ENCODE measurements at regions not wholly inside any gene's neighbourhood (a gene's known extent, or its start where the extent isn't known, plus 50 kb on each side); places are given as distances from the start of the nearest gene placed in this dataset.

GRCh38 chr3:22661121-22661700 lies 541.9 kb upstream of the UBE2E2 start (continued):
- TF ChIP-seq FOXJ3 (CRISPR knock-in tag; IDR thresholded peaks at IDR 0.05; ENCODE audit: borderline replicate concordance) (no peak), ZNF317 (CRISPR knock-in tag; IDR thresholded peaks at IDR 0.05; ENCODE audit: borderline replicate concordance, low read depth) (no peak), ATF2 (CRISPR knock-in tag; IDR thresholded peaks at IDR 0.05; ENCODE audit: borderline replicate concordance, low read depth) (no peak), ZNF512 (CRISPR knock-in tag; IDR thresholded peaks at IDR 0.05; ENCODE audit: borderline replicate concordance) (no peak), ZNF121 (CRISPR knock-in tag; IDR thresholded peaks at IDR 0.05) (no peak), CDX4 (CRISPR knock-in tag; IDR thresholded peaks at IDR 0.05; ENCODE audit: borderline replicate concordance) (no peak), MLX (CRISPR knock-in tag; IDR thresholded peaks at IDR 0.05) (no peak)

- Mint-ChIP-seq H3K4me3 (no peak overlapping the region), H3K4me1 (no peaks in the 10 kb centered on the region), H3K36me3 (no peaks in the 10 kb centered on the region), H3K27ac (no peak overlapping the region), H3K9me3 (no peaks in the 10 kb centered on the region), H3K27me3 (ENCODE audit: low read depth) (no peaks in the 10 kb centered on the region; the same call in 1 of the 2 replicates)
- ChIA-PET CTCF (no interaction called here), POLR2A (no interaction called here)
- ATAC-seq (no peak), DNase-seq (ENCODE audit: low spot score) (no peak)
- no peak for TF ChIP-seq IRF1 (CRISPR knock-in tag; IDR thresholded peaks at IDR 0.05)
- no peak for TF ChIP-seq IRF2 (CRISPR knock-in tag; IDR thresholded peaks at IDR 0.05; ENCODE audit: borderline replicate concordance, low read depth)
Measured at GRCh38 chr3:22665528-22665927, 537.6 kb upstream of the UBE2E2 start.

GRCh38 chr3:22666736-22667135 lies 536.4 kb upstream of the UBE2E2 start:
- H3K27ac Mint-ChIP-seq, result no peak overlapping the region
- POLR2A ChIA-PET, result no interaction called here
- no peaks in the 10 kb centered on the region for H3K9me3 Mint-ChIP-seq
- no peak for DNase-seq (ENCODE audit: low spot score)
- no peaks in the 10 kb centered on the region for H3K36me3 Mint-ChIP-seq
- CTCF ChIA-PET, result no interaction called here
- no peak for ATAC-seq
- H3K4me1 Mint-ChIP-seq, result no peaks in the 10 kb centered on the region
- no peaks in the 10 kb centered on the region; the same call in 1 of the 2 replicates for H3K27me3 Mint-ChIP-seq (ENCODE audit: low read depth)
- H3K4me3 Mint-ChIP-seq, result no peak overlapping the region
- TF ChIP-seq ZMAT4 (CRISPR knock-in tag; IDR thresholded peaks at IDR 0.05), result no peak
- TF ChIP-seq AR (CRISPR knock-in tag; IDR thresholded peaks at IDR 0.05), result no peak
- no peak for TF ChIP-seq USF2 (CRISPR knock-in tag; IDR thresholded peaks at IDR 0.05)
- no peak for TF ChIP-seq GABPB1 (CRISPR knock-in tag; IDR thresholded peaks at IDR 0.05)
- no peak for TF ChIP-seq E2F4 (CRISPR knock-in tag; IDR thresholded peaks at IDR 0.05; ENCODE audit: borderline replicate concordance, low read depth)
- TF ChIP-seq ETV6 (CRISPR knock-in tag; IDR thresholded peaks at IDR 0.05), result no peak
- TF ChIP-seq ZNF138 (CRISPR knock-in tag; conservative IDR thresholded peaks at IDR 0.05), result no peak
- TF ChIP-seq CBFB (CRISPR knock-in tag; IDR thresholded peaks at IDR 0.05; ENCODE audit: low read depth), result no peak
- TF ChIP-seq RORB (CRISPR knock-in tag; IDR thresholded peaks at IDR 0.05), result no peak
- no peak for TF ChIP-seq ZNF423 (CRISPR knock-in tag; IDR thresholded peaks at IDR 0.05)
- no peak for TF ChIP-seq FOXP4 (CRISPR knock-in tag; IDR thresholded peaks at IDR 0.05)

Measured in WTC11 (cell line).